HG02642 (cell line): ENCODE measurements at regions not wholly inside any gene's neighbourhood (a gene's known extent, or its start where the extent isn't known, plus 50 kb on each side); places are given as distances from the start of the nearest gene placed in this dataset.
A peak's percentile ranks its signal among the peaks of the same experiment; 100 is the strongest.

ENCODE experiments used
- ATAC-seq: cut with Tn5 transposase; IDR thresholded peaks from one replicate; pipeline ENCODE4 v1.9.1; 2021; ENCODE audit warnings: mild to moderate bottlenecking; ENCODE audit not compliant: unreplicated experiment, poor library complexity

DNA sequence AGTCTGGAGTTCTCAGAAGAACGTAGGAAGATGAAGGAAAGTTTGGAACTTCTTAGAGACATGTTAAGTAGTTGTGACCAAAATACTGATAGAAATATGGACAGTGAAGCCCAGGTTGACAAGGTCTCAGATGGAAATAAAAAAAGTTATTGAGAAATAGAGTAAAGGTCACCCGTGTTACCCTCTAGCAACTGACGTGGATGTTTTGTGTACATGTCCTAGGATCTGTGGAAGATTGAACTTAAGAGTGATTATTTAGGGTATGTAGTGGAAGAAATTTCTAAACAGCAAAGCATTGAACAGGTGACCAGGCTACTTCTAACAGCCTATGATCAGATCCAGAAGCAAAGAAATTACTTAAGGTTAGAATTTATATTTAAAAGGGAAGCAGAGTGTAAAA lies 1020.4 kb downstream of the FSTL5 start:
- no peak for ATAC-seq

- no peak for ATAC-seq
These were observed 1029.0 kb downstream of the FSTL5 start for GRCh38 chr4:161134795-161135194.

DNA sequence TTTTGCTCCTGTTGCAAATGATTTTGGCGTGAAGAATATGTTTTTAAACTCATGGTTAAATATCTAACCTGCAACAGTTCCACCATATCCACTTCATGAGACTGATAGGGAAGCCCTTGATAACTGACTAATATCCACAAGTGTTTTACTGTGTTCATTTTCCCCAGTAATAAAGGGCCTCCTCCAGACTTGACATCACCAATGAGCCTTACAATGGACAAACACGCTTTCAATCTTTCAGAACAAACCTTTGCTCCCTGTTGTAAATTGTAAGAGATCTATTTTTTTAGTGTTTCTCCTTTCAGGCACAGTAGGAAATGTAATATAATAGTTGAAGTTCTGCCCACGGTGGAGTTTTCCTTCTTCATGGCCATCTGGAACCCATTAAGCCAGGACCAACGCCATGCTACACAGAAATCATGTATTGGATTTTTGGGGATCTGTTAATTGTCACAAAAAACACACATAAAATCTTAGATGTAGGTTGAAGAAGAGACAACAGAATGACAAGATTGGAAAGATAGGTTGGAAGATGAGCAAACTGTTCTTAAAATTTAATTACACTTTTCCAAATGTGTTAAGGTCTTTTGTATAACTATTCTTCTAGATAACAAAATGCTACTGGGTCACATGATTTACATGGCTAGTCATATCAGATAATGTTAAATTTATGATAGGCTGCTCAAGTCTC lies 1030.1 kb downstream of the FSTL5 start:
- no peak for ATAC-seq

GRCh38 chr4:161132715-161133425 lies 1030.9 kb downstream of the FSTL5 start:
- ATAC-seq = peak; percentile 81

GRCh38 chr4:161121451-161121850 lies 1042.3 kb downstream of the FSTL5 start:
- ATAC-seq = no peak

DNA sequence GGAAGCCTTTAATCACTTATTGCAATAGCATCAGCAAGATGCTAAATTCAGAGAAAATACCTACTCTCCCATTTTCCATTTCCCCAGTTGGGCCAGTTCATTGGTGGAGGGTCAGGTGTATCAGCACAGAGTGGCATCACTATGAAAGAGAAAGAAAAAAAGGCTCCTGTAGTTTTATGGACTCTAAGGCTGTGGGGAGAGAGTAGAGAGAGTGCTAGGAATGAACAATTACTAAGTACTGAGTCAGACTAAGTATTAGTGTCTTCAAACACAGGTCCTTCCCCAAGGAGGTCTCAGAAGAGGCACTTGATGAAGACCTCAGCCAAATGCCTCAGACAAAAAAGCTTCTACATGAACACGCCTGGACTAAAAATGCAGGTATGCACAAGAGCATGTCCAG lies 1061.9 kb downstream of the FSTL5 start:
- no peak for ATAC-seq

GRCh38 chr4:161097821-161098220 lies 1066.0 kb downstream of the FSTL5 start:
- ATAC-seq = no peak

GRCh38 chr4:161061046-161061445 lies 1102.8 kb downstream of the FSTL5 start:
- no peak for ATAC-seq
